Tibial nerve (tissue), 4 donors: ENCODE measurements at regions not wholly inside any gene's neighbourhood (a gene's known extent, or its start where the extent isn't known, plus 50 kb on each side); places are given as distances from the start of the nearest gene placed in this dataset.

ENCODE experiments used
- DNase-seq, 2 donors: peaks; one replicate each; pipeline ENCODE4 v3.0.0-alpha.2; 2019; ENCODE audit warnings: low spot score in 2 of 2
- H3K27ac ChIP-seq, 4 donors: fragments of 200-600 bp; sonication (generic) in 3 of 4; one replicate each; pipeline ENCODE4 v1.5.1; 2017 to 2019; ENCODE audit warnings: mild to moderate bottlenecking in 1 of 4
- H3K27me3 ChIP-seq, 2 donors: fragments of 200-600 bp; sonication (generic) in 1 of 2; one replicate each; pipeline versions ENCODE4 v1.5.1 to v1.6.0; 2017 to 2019
- H3K36me3 ChIP-seq, 3 donors: fragments of 200-600 bp; sonication (generic); one replicate each; pipeline ENCODE4 v1.5.1; 2018 to 2019
- H3K4me1 ChIP-seq, 4 donors: fragments of 200-600 bp; sonication (generic) in 3 of 4; one replicate each; pipeline ENCODE4 v1.5.1; 2017 to 2019
- H3K4me3 ChIP-seq, 4 donors: fragments of 200-600 bp; sonication (generic) in 3 of 4; one replicate each; pipeline ENCODE4 v1.5.1; 2017 to 2019; ENCODE audit warnings: mild to moderate bottlenecking in 1 of 4, moderate library complexity in 1 of 4
- H3K9me3 ChIP-seq, 4 donors: fragments of 200-600 bp; sonication (generic) in 3 of 4; one replicate each; pipeline ENCODE4 v1.5.1; 2017 to 2019
- CTCF ChIP-seq, 5 experiments: fragments of 200-600 bp in 3 of 5; fragments of 450-650 bp in 2 of 5; sonication (generic) in 3 of 5; IDR thresholded peaks; one replicate each; pipeline ENCODE4 v1.5.1; 2016 to 2019; ENCODE audit warnings: antibody characterized with exemption in 5 of 5, mild to moderate bottlenecking in 3 of 5, moderate library complexity in 2 of 5
- EP300 ChIP-seq, 2 donors: sonication (generic); formaldehyde crosslinking; IDR thresholded peaks; one replicate each; pipeline ENCODE4 v1.6.1; 2017; ENCODE audit warnings: antibody characterized with exemption in 2 of 2, mild to moderate bottlenecking in 1 of 2
- POLR2A ChIP-seq, 2 donors: fragments of 450-650 bp; IDR thresholded peaks; one replicate each; pipeline ENCODE4 v1.6.1; 2017; ENCODE audit warnings: antibody characterized with exemption in 2 of 2, mild to moderate bottlenecking in 2 of 2, moderate library complexity in 2 of 2
- WGBS, 2 donors: methylation state at CpG; one replicate each; pipeline ENCODE4 v1.1.5; 2018; 5-methylcytosine and 5-hydroxymethylcytosine counted together

- H3K4me3 ChIP-seq, result no peak overlapping the region
- no peak overlapping the region for H3K27ac ChIP-seq
- TF ChIP-seq POLR2A (IDR thresholded peaks at IDR 0.05) (no peak), EP300 (IDR thresholded peaks at IDR 0.05) (no peak), CTCF (IDR thresholded peaks at IDR 0.05) (no peak)
These were observed 479.4 kb upstream of the TCF4 start for GRCh38 chr18:56067214-56067894.

GRCh38 chr18:56066524-56067213 is 478.7 kb upstream of the TCF4 start:
- 28 to 43% methylated on average over 2 of the region's 2 CpGs for WGBS, 2 donors
- TF ChIP-seq POLR2A (IDR thresholded peaks at IDR 0.05) (no peak), CTCF (IDR thresholded peaks at IDR 0.05) (no peak), EP300 (IDR thresholded peaks at IDR 0.05) (no peak)
- peaks cover 0 to 21% (median 0%) of the 10 kb centered on the region in 4 donors for H3K4me1 ChIP-seq

More at GRCh38 chr18:56067214-56067894, 479.4 kb upstream of the TCF4 start:
- no peaks in the 10 kb centered on the region for H3K36me3 ChIP-seq
- 53 to 55% methylated on average over 7 of the region's 7 CpGs for WGBS, 2 donors
- no peaks in the 10 kb centered on the region for H3K27me3 ChIP-seq
- peaks cover 0 to 1% (median 0%) of the 10 kb centered on the region in 4 donors for H3K9me3 ChIP-seq
- peaks cover 0 to 21% (median 0%) of the 10 kb centered on the region in 4 donors for H3K4me1 ChIP-seq
- DNase-seq, result no peak

GRCh38 chr18:56065086-56065485 is 477.1 kb upstream of the TCF4 start:
- 80 to 83% methylated on average over 3 of the region's 3 CpGs for WGBS, 2 donors
- H3K9me3 ChIP-seq, result no peaks in the 10 kb centered on the region
- DNase-seq, result no peak
- no peaks in the 10 kb centered on the region for H3K36me3 ChIP-seq
- H3K27me3 ChIP-seq, result no peaks in the 10 kb centered on the region
- no peak overlapping the region for H3K27ac ChIP-seq
- H3K4me3 ChIP-seq, result no peak overlapping the region
- H3K4me1 ChIP-seq, result peaks cover 0 to 21% (median 0%) of the 10 kb centered on the region in 4 donors
- TF ChIP-seq POLR2A (IDR thresholded peaks at IDR 0.05) (no peak), CTCF (IDR thresholded peaks at IDR 0.05) (no peak), EP300 (IDR thresholded peaks at IDR 0.05) (no peak)

More at GRCh38 chr18:56066524-56067213, 478.7 kb upstream of the TCF4 start:
- H3K27ac ChIP-seq, result no peak overlapping the region
- no peaks in the 10 kb centered on the region for H3K9me3 ChIP-seq
- no peak overlapping the region for H3K4me3 ChIP-seq
- no peaks in the 10 kb centered on the region for H3K27me3 ChIP-seq
- H3K36me3 ChIP-seq, result no peaks in the 10 kb centered on the region
- no peak for DNase-seq

GRCh38 chr18:56062931-56063330 is 474.9 kb upstream of the TCF4 start:
- TF ChIP-seq POLR2A (IDR thresholded peaks at IDR 0.05) (no peak), EP300 (IDR thresholded peaks at IDR 0.05) (no peak), CTCF (IDR thresholded peaks at IDR 0.05) (no peak)
- 93 to 94% methylated on average over 2 of the region's 2 CpGs for WGBS, 2 donors
- no peaks in the 10 kb centered on the region for H3K9me3 ChIP-seq
- H3K27me3 ChIP-seq, result no peaks in the 10 kb centered on the region
- no peak overlapping the region for H3K27ac ChIP-seq
- no peak overlapping the region for H3K4me3 ChIP-seq
- H3K4me1 ChIP-seq, result peaks cover 0 to 18% (median 0%) of the 10 kb centered on the region in 4 donors
- H3K36me3 ChIP-seq, result no peaks in the 10 kb centered on the region
- no peak for DNase-seq

GRCh38 chr18:56060967-56061541 is 473.1 kb upstream of the TCF4 start:
- no peak overlapping the region for H3K27ac ChIP-seq
- no peaks in the 10 kb centered on the region for H3K27me3 ChIP-seq
- H3K4me3 ChIP-seq, result no peak overlapping the region
- no peak for TF ChIP-seq CTCF (IDR thresholded peaks at IDR 0.05)
- TF ChIP-seq POLR2A (IDR thresholded peaks at IDR 0.05), result no peak
- TF ChIP-seq EP300 (IDR thresholded peaks at IDR 0.05), result no peak
- H3K9me3 ChIP-seq, result no peaks in the 10 kb centered on the region
- no peaks in the 10 kb centered on the region for H3K4me1 ChIP-seq
- 61 to 66% methylated on average over 2 of the region's 2 CpGs for WGBS, 2 donors
- no peak for DNase-seq
- no peaks in the 10 kb centered on the region for H3K36me3 ChIP-seq
